Activated CD8-positive, alpha-beta T cell treated with anti-CD3 and anti-CD28 coated beads for 36 hours (primary cell): ENCODE measurements at regions not wholly inside any gene's neighbourhood (a gene's known extent, or its start where the extent isn't known, plus 50 kb on each side); places are given as distances from the start of the nearest gene placed in this dataset.

Source experiments
- ATAC-seq: fragments of 200-7000 bp; cut with Tn5 transposase; one replicate; pipeline ENCODE4 v1.10.0; 2021; ENCODE audit warnings: mild to moderate bottlenecking, moderate library complexity
- CTCF ChIA-PET: fragments of 350-600 bp; sonication (Branson Sonifier 250); formaldehyde crosslinking; loops from one replicate; lab custom pipeline; 2021; ENCODE audit warnings: antibody characterized with exemption; lab: Charles Lee
- POLR2A ChIA-PET: fragments of 350-600 bp; sonication (Branson Sonifier 250); formaldehyde crosslinking; loops from one replicate; lab custom pipeline; 2021; ENCODE audit warnings: antibody characterized with exemption; lab: Charles Lee
- DNase-seq: peaks from one replicate; pipeline ENCODE4 v3.0.0-alpha.2; 2020
- H3K27ac Mint-ChIP-seq: one replicate; pipeline ENCODE4 v1.8.0; 2021; ENCODE audit warnings: mild to moderate bottlenecking, mixed read lengths
- H3K27me3 Mint-ChIP-seq: one replicate; pipeline ENCODE4 v1.8.0; 2021; ENCODE audit warnings: mixed read lengths
- H3K36me3 Mint-ChIP-seq: one replicate; pipeline ENCODE4 v1.8.0; 2021; ENCODE audit warnings: low read depth, mixed read lengths
- H3K4me1 Mint-ChIP-seq: one replicate; pipeline ENCODE4 v1.8.0; 2021; ENCODE audit warnings: low read depth, mixed read lengths
- H3K4me3 Mint-ChIP-seq: one replicate; pipeline ENCODE4 v1.8.0; 2021; ENCODE audit warnings: mild to moderate bottlenecking, moderate library complexity, mixed read lengths
- H3K9me3 Mint-ChIP-seq: one replicate; pipeline ENCODE4 v1.8.0; 2021; ENCODE audit warnings: mixed read lengths
- CTCF ChIP-seq: fragments of 200-600 bp; IDR thresholded peaks from one replicate; pipeline ENCODE4 v1.8.0; 2022; ENCODE audit warnings: antibody characterized with exemption, mild to moderate bottlenecking
- intact Hi-C: fragments of 100-400 bp; cut with micrococcal nuclease; formaldehyde crosslinking; loops from one replicate; pipeline ENCODE4 v1.10.0; 2022

- intact Hi-C loops, result no loop called here
- H3K27ac Mint-ChIP-seq, result no peak overlapping the region
- H3K27me3 Mint-ChIP-seq, result no peaks in the 10 kb centered on the region
- no peak overlapping the region for H3K4me3 Mint-ChIP-seq
- CTCF ChIA-PET, result no interaction called here
- peaks cover 8% of the 10 kb centered on the region for H3K9me3 Mint-ChIP-seq
- H3K4me1 Mint-ChIP-seq, result no peaks in the 10 kb centered on the region
- no peaks in the 10 kb centered on the region for H3K36me3 Mint-ChIP-seq
- no peak for TF ChIP-seq CTCF
- POLR2A ChIA-PET, result no interaction called here
- DNase-seq, result no peak
- ATAC-seq, result no peak
Observed at GRCh38 chr3:90039994-90040393, 932.6 kb downstream of the EPHA3 start.

GRCh38 chr3:90040554-90040953 is 933.1 kb downstream of the EPHA3 start:
- ATAC-seq (no peak), DNase-seq (no peak)
- H3K4me3 Mint-ChIP-seq, result no peak overlapping the region
- H3K9me3 Mint-ChIP-seq, result peaks cover 7% of the 10 kb centered on the region
- TF ChIP-seq CTCF, result no peak
- H3K27ac Mint-ChIP-seq, result no peak overlapping the region
- ChIA-PET POLR2A (no interaction called here), CTCF (no interaction called here)
- intact Hi-C loops, result no loop called here
- H3K27me3 Mint-ChIP-seq, result no peaks in the 10 kb centered on the region
- H3K4me1 Mint-ChIP-seq, result no peaks in the 10 kb centered on the region
- no peaks in the 10 kb centered on the region for H3K36me3 Mint-ChIP-seq

- no peak for DNase-seq
- ChIA-PET POLR2A (no interaction called here), CTCF (no interaction called here)
- TF ChIP-seq CTCF, result no peak
- H3K27ac Mint-ChIP-seq, result no peak overlapping the region
- peaks cover 9% of the 10 kb centered on the region for H3K9me3 Mint-ChIP-seq
- no peak overlapping the region for H3K4me3 Mint-ChIP-seq
- no peaks in the 10 kb centered on the region for H3K4me1 Mint-ChIP-seq
- no peaks in the 10 kb centered on the region for H3K36me3 Mint-ChIP-seq
- H3K27me3 Mint-ChIP-seq, result no peaks in the 10 kb centered on the region
- intact Hi-C loops, result no loop called here
- ATAC-seq, result no peak
Observed at GRCh38 chr3:90041995-90042394, 934.6 kb downstream of the EPHA3 start.

GRCh38 chr3:90043287-90043686 is 935.9 kb downstream of the EPHA3 start:
- no peaks in the 10 kb centered on the region for H3K4me1 Mint-ChIP-seq
- H3K27me3 Mint-ChIP-seq, result no peaks in the 10 kb centered on the region
- no peak overlapping the region for H3K4me3 Mint-ChIP-seq
- H3K9me3 Mint-ChIP-seq, result peaks cover 8% of the 10 kb centered on the region
- no peak for TF ChIP-seq CTCF
- POLR2A ChIA-PET, result no interaction called here
- no peak for ATAC-seq
- intact Hi-C loops, result no loop called here
- no peak for DNase-seq
- H3K36me3 Mint-ChIP-seq, result no peaks in the 10 kb centered on the region
- H3K27ac Mint-ChIP-seq, result no peak overlapping the region
- CTCF ChIA-PET, result no interaction called here

- Mint-ChIP-seq H3K36me3 (no peaks in the 10 kb centered on the region), H3K4me3 (no peak overlapping the region), H3K27me3 (no peaks in the 10 kb centered on the region), H3K4me1 (no peaks in the 10 kb centered on the region), H3K27ac (no peak overlapping the region), H3K9me3 (peaks cover 7% of the 10 kb centered on the region)
- ATAC-seq, result no peak
- TF ChIP-seq CTCF, result no peak
- intact Hi-C loops, result no loop called here
- ChIA-PET CTCF (no interaction called here), POLR2A (no interaction called here)
- DNase-seq, result no peak
Observed at GRCh38 chr3:90044084-90044816, 936.8 kb downstream of the EPHA3 start.
